ENCODE measurements at regions not wholly inside any gene's neighbourhood (a gene's known extent, or its start where the extent isn't known, plus 50 kb on each side); places are given as distances from the start of the nearest gene placed in this dataset.

DNA sequence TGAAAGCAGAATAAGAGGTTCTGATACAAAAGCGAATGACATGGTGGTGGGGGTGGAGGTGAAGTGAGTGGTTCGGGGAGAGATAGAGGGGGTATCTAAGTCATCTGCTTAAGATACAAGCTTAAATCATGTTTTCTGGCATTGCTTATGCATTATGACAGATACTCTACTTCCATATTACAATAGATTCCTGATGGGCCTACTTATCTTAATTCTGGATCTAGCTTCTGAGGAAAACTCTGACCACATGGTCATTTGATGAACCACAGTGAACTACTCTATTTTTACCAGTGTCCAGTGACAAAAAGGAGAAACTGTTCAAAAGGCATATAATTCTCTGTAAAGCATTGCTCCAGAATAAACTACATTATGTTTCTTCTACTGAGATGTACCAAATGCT is 673.7 kb upstream of the CCDC54 start:
- ChIA-PET POLR2A (no interaction called here), CTCF (no interaction called here)
- Mint-ChIP-seq H3K27ac (no peak overlapping the region), H3K9me3 (no peaks in the 10 kb centered on the region), H3K4me1 (no peaks in the 10 kb centered on the region), H3K27me3 (no peaks in the 10 kb centered on the region), H3K36me3 (ENCODE audit: low read depth) (no peaks in the 10 kb centered on the region), H3K4me3 (no peak overlapping the region)
- TF ChIP-seq, protein P1, sequence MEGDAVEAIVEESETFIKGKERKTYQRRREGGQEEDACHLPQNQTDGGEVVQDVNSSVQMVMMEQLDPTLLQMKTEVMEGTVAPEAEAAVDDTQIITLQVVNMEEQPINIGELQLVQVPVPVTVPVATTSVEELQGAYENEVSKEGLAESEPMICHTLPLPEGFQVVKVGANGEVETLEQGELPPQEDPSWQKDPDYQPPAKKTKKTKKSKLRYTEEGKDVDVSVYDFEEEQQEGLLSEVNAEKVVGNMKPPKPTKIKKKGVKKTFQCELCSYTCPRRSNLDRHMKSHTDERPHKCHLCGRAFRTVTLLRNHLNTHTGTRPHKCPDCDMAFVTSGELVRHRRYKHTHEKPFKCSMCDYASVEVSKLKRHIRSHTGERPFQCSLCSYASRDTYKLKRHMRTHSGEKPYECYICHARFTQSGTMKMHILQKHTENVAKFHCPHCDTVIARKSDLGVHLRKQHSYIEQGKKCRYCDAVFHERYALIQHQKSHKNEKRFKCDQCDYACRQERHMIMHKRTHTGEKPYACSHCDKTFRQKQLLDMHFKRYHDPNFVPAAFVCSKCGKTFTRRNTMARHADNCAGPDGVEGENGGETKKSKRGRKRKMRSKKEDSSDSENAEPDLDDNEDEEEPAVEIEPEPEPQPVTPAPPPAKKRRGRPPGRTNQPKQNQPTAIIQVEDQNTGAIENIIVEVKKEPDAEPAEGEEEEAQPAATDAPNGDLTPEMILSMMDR (IDR thresholded peaks at IDR 0.05): no peak
- intact Hi-C loops (cut with micrococcal nuclease): no loop called here
- ATAC-seq (ENCODE audit: low read depth) (no peak), DNase-seq (no peak)

DNA sequence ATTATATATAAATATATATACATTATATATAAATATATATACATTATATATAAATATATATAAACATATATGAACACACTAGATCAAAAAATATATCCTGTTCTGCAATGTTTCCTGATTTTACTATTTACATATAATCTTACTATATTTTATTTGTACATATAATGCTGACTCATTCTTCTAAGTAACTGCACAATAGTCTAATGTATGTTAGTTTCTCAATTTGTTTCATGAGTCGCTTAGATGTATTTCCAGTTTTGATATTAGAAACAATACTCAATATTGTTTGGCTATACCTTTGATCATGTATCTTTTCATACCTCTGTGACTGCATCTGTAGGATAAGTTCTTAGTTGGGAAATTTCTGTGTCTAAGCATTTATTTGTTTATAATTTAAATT is 669.9 kb upstream of the CCDC54 start:
- no peak for DNase-seq
- Mint-ChIP-seq H3K9me3 (no peaks in the 10 kb centered on the region), H3K27ac (no peak overlapping the region), H3K36me3 (ENCODE audit: low read depth) (no peaks in the 10 kb centered on the region), H3K27me3 (no peaks in the 10 kb centered on the region), H3K4me3 (no peak overlapping the region), H3K4me1 (no peaks in the 10 kb centered on the region)
- ChIA-PET POLR2A (no interaction called here), CTCF (no interaction called here)
- intact Hi-C loops (cut with micrococcal nuclease): no loop called here
- no peak for ATAC-seq (ENCODE audit: low read depth)
- TF ChIP-seq, protein P1 (IDR thresholded peaks at IDR 0.05): no peak

DNA sequence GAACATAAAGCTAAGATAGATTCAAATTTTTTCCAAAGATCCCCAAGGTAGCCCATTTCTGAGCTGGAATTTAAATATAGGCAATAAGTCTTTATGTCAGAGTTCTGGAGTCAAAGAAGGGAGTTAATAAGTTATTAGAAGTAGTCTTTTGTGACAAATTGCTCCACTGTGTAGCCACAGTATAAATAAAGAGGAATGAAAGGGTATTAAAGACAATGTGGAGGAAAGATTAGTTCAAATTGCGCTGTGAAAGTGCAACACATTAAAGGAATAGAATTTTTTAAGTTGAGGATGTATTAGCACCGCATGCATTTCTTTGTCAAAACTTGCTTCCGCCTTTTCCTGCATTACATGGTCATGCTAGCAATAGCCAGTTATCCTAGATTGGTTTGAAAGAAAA is 666.6 kb upstream of the CCDC54 start:
- Mint-ChIP-seq H3K4me1 (no peaks in the 10 kb centered on the region), H3K36me3 (ENCODE audit: low read depth) (no peaks in the 10 kb centered on the region), H3K27me3 (no peaks in the 10 kb centered on the region), H3K4me3 (no peak overlapping the region), H3K27ac (no peak overlapping the region), H3K9me3 (no peaks in the 10 kb centered on the region)
- DNase-seq: no peak
- TF ChIP-seq, protein P1 (IDR thresholded peaks at IDR 0.05): no peak
- CTCF ChIA-PET: no interaction called here
- intact Hi-C loops (cut with micrococcal nuclease): no loop called here
- POLR2A ChIA-PET: no interaction called here
- no peak for ATAC-seq (ENCODE audit: low read depth)

DNA sequence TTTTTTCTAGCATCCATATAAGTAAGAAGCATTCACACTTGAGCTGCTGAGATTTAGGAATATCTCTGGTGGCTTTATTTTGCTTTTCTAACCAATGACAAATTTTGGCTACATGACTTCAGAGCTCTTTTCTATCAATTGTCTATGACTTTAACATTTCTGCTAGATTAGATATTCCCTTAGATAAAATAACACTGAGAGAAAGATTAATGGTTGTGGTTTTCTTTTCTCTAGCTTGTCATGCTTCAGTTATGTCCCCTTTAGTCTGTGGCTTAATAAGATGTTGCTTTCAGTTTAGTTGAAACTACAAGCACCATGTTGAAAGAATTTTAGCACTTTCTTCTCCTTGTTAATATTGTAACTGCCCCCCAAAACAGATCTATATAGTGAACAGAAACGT is 665.6 kb upstream of the CCDC54 start:
- Mint-ChIP-seq H3K27ac (no peak overlapping the region), H3K9me3 (no peaks in the 10 kb centered on the region), H3K4me3 (no peak overlapping the region), H3K27me3 (no peaks in the 10 kb centered on the region), H3K4me1 (no peaks in the 10 kb centered on the region), H3K36me3 (ENCODE audit: low read depth) (no peaks in the 10 kb centered on the region)
- CTCF ChIA-PET: no interaction called here
- intact Hi-C loops (cut with micrococcal nuclease): no loop called here
- POLR2A ChIA-PET: no interaction called here
- no peak for ATAC-seq (ENCODE audit: low read depth)
- TF ChIP-seq, protein P1 (IDR thresholded peaks at IDR 0.05): no peak
- no peak for DNase-seq

DNA sequence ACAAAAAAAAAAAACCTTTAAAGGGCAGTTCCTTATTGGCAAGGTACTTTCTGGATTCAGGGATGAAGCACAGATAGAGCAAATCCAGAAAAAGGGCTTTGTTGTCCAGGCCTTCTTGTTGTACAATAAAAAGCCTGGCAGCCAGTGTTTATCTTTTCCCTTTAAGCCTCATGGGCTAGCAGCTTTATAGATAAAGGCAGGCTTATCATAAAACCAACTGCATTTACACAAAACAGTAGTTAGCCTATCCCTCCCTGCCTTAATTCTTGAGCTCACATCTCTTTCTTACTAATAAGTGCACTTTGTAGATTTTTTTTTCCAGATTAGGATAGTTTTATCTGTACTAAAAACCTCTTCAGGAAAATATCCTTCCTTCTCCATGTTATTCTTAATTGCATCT is 662.8 kb upstream of the CCDC54 start:
- ChIA-PET CTCF (no interaction called here), POLR2A (no interaction called here)
- Mint-ChIP-seq H3K27me3 (no peaks in the 10 kb centered on the region), H3K9me3 (no peaks in the 10 kb centered on the region), H3K4me1 (no peaks in the 10 kb centered on the region), H3K27ac (no peak overlapping the region), H3K36me3 (ENCODE audit: low read depth) (no peaks in the 10 kb centered on the region), H3K4me3 (no peak overlapping the region)
- TF ChIP-seq, protein P1 (IDR thresholded peaks at IDR 0.05): no peak
- intact Hi-C loops (cut with micrococcal nuclease): no loop called here
- ATAC-seq (ENCODE audit: low read depth) (no peak), DNase-seq (no peak)

Data from activated B cell treated with CpG ODN at 0.5 μM for 24 hours (primary cell).